Uterus (tissue), 3 donors: ENCODE measurements at regions not wholly inside any gene's neighbourhood (a gene's known extent, or its start where the extent isn't known, plus 50 kb on each side); places are given as distances from the start of the nearest gene placed in this dataset.

Experiments used
- DNase-seq, 2 donors: peaks; one replicate each; pipeline ENCODE4 v3.0.0-alpha.2; 2019 to 2020
- H3K27ac ChIP-seq, 2 donors: fragments of 200-600 bp; sonication (generic); 1 replicate in 1 of 2; 2 replicates in 1 of 2; pipeline ENCODE4 v1.5.1; 2016 to 2018
- H3K27me3 ChIP-seq, 2 donors: fragments of 200-600 bp; sonication (generic); one replicate each; pipeline ENCODE4 v1.5.1; 2018 to 2019; ENCODE audit warnings: control low read depth in 1 of 2
- H3K36me3 ChIP-seq, 2 donors: fragments of 200-600 bp; sonication (generic); one replicate each; pipeline ENCODE4 v1.5.1; 2019; ENCODE audit warnings: control low read depth in 1 of 2
- H3K4me1 ChIP-seq, 2 donors: fragments of 200-600 bp; sonication (generic); one replicate each; pipeline ENCODE4 v1.5.1; 2018 to 2019; ENCODE audit warnings: control low read depth in 1 of 2
- H3K4me3 ChIP-seq, 2 donors: fragments of 200-600 bp; sonication (generic); 1 replicate in 1 of 2; 2 replicates in 1 of 2; pipeline ENCODE4 v1.5.1; 2018 to 2019; ENCODE audit warnings: mild to moderate bottlenecking in 1 of 2
- H3K9me3 ChIP-seq, 2 donors: fragments of 200-600 bp; sonication (generic); one replicate each; pipeline ENCODE4 v1.5.1; 2019; ENCODE audit warnings: control low read depth in 1 of 2
- CTCF ChIP-seq, 4 experiments: fragments of 200-600 bp in 2 of 4; fragments of 450-650 bp in 2 of 4; sonication (generic) in 2 of 4; IDR thresholded peaks; one replicate each; pipeline ENCODE4 v1.5.1; 2016 to 2019; ENCODE audit warnings: antibody characterized with exemption in 4 of 4, mild to moderate bottlenecking in 2 of 4, moderate library complexity in 1 of 4
- POLR2A ChIP-seq, 2 donors: fragments of 450-650 bp; IDR thresholded peaks; one replicate each; pipeline ENCODE4 v1.6.1; 2016; ENCODE audit warnings: antibody characterized with exemption in 2 of 2, mild to moderate bottlenecking in 1 of 2, moderate library complexity in 1 of 2
- intact Hi-C: fragments of 100-400 bp; cut with DNase I; formaldehyde crosslinking; loops from one replicate; pipeline ENCODE4 v1.15.1; 2023; ENCODE audit warnings: low total_unique reads
- donor health status: DM: yes; HTN: yes; CAD: no.

- Histone ChIP-seq H3K9me3 (no peaks in the 10 kb centered on the region), H3K27ac (no peak overlapping the region), H3K4me1 (no peaks in the 10 kb centered on the region), H3K36me3 (no peaks in the 10 kb centered on the region), H3K4me3 (no peak overlapping the region), H3K27me3 (no peaks in the 10 kb centered on the region)
- no peak for DNase-seq
- intact Hi-C loops = no loop called here
- TF ChIP-seq POLR2A (IDR thresholded peaks at IDR 0.05) = no peak
- TF ChIP-seq CTCF (IDR thresholded peaks at IDR 0.05) = no peak
Observed at GRCh38 chr4:123880631-123881030, 484.0 kb downstream of the SPRY1 start.

GRCh38 chr4:123884922-123885321 is 488.3 kb downstream of the SPRY1 start:
- intact Hi-C loops = no loop called here
- Histone ChIP-seq H3K9me3 (no peaks in the 10 kb centered on the region), H3K4me1 (no peaks in the 10 kb centered on the region), H3K27me3 (no peaks in the 10 kb centered on the region), H3K36me3 (no peaks in the 10 kb centered on the region), H3K27ac (no peak overlapping the region), H3K4me3 (no peak overlapping the region)
- TF ChIP-seq CTCF (IDR thresholded peaks at IDR 0.05) (no peak), POLR2A (IDR thresholded peaks at IDR 0.05) (no peak)
- no peak for DNase-seq

- Histone ChIP-seq H3K4me3 (no peak overlapping the region), H3K4me1 (no peaks in the 10 kb centered on the region), H3K27me3 (no peaks in the 10 kb centered on the region), H3K9me3 (no peaks in the 10 kb centered on the region), H3K27ac (peak overlapping the region; percentile 31 to 36), H3K36me3 (no peaks in the 10 kb centered on the region)
- intact Hi-C loops = no loop called here
- DNase-seq = peak in 1 of 2 donors; percentile 21
- no peak for TF ChIP-seq POLR2A (IDR thresholded peaks at IDR 0.05)
- TF ChIP-seq CTCF (IDR thresholded peaks at IDR 0.05) = no peak
Observed at GRCh38 chr4:123889507-123889906, 492.9 kb downstream of the SPRY1 start.

- intact Hi-C loops = no loop called here
- Histone ChIP-seq H3K36me3 (no peaks in the 10 kb centered on the region), H3K27me3 (no peaks in the 10 kb centered on the region), H3K4me3 (no peak overlapping the region), H3K27ac (no peak overlapping the region), H3K4me1 (no peaks in the 10 kb centered on the region), H3K9me3 (no peaks in the 10 kb centered on the region)
- TF ChIP-seq POLR2A (IDR thresholded peaks at IDR 0.05) (no peak), CTCF (IDR thresholded peaks at IDR 0.05) (no peak)
- no peak for DNase-seq
Observed at GRCh38 chr4:123890889-123891288, 494.3 kb downstream of the SPRY1 start.

GRCh38 chr4:123891881-123892280 is 495.3 kb downstream of the SPRY1 start:
- DNase-seq = no peak
- H3K27ac ChIP-seq = no peak overlapping the region
- intact Hi-C loops = no loop called here

More at GRCh38 chr4:123891881-123892280, 495.3 kb downstream of the SPRY1 start:
- TF ChIP-seq POLR2A (IDR thresholded peaks at IDR 0.05) (no peak), CTCF (IDR thresholded peaks at IDR 0.05) (no peak)
- no peak overlapping the region for H3K4me3 ChIP-seq
- no peaks in the 10 kb centered on the region for H3K4me1 ChIP-seq
- no peaks in the 10 kb centered on the region for H3K36me3 ChIP-seq
- no peaks in the 10 kb centered on the region for H3K27me3 ChIP-seq
- no peaks in the 10 kb centered on the region for H3K9me3 ChIP-seq
